ENCODE measurements at regions not wholly inside any gene's neighbourhood (a gene's known extent, or its start where the extent isn't known, plus 50 kb on each side); places are given as distances from the start of the nearest gene placed in this dataset.
"Not testable (repeated sequence)": the region's sequence is repeated elsewhere in the genome, so short reads cannot be mapped to it uniquely, and the experiment has no call there.

GRCh38 chr1:148373192-148373925 lies 109.7 kb downstream of the PPIAL4G start:
- ATAC-seq (peak; percentile 8), DNase-seq (no peak)
- no peak overlapping the region for H3K4me3 ChIP-seq
- TF ChIP-seq, protein P1, sequence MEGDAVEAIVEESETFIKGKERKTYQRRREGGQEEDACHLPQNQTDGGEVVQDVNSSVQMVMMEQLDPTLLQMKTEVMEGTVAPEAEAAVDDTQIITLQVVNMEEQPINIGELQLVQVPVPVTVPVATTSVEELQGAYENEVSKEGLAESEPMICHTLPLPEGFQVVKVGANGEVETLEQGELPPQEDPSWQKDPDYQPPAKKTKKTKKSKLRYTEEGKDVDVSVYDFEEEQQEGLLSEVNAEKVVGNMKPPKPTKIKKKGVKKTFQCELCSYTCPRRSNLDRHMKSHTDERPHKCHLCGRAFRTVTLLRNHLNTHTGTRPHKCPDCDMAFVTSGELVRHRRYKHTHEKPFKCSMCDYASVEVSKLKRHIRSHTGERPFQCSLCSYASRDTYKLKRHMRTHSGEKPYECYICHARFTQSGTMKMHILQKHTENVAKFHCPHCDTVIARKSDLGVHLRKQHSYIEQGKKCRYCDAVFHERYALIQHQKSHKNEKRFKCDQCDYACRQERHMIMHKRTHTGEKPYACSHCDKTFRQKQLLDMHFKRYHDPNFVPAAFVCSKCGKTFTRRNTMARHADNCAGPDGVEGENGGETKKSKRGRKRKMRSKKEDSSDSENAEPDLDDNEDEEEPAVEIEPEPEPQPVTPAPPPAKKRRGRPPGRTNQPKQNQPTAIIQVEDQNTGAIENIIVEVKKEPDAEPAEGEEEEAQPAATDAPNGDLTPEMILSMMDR (IDR thresholded peaks at IDR 0.05), result no peak
- H3K4me1 ChIP-seq (ENCODE audit: low read depth), result no peaks in the 10 kb centered on the region
- no peaks in the 10 kb centered on the region for H3K9me3 ChIP-seq
- no peaks in the 10 kb centered on the region for H3K36me3 ChIP-seq (ENCODE audit: low read depth)
- intact Hi-C loops (cut with DNase I, micrococcal nuclease), result no loop called here

GRCh38 chr1:148372731-148373130 lies 110.4 kb downstream of the PPIAL4G start:
- Histone ChIP-seq H3K4me3 (no peak overlapping the region), H3K9me3 (no peaks in the 10 kb centered on the region), H3K4me1 (ENCODE audit: low read depth) (no peaks in the 10 kb centered on the region), H3K36me3 (ENCODE audit: low read depth) (no peaks in the 10 kb centered on the region)
- ATAC-seq (peak; percentile 81), DNase-seq (peak in 1 of 3 donors; percentile 44)
- TF ChIP-seq, protein P1 (IDR thresholded peaks at IDR 0.05), result no peak
- intact Hi-C loops (cut with DNase I, micrococcal nuclease), result no loop called here

DNA sequence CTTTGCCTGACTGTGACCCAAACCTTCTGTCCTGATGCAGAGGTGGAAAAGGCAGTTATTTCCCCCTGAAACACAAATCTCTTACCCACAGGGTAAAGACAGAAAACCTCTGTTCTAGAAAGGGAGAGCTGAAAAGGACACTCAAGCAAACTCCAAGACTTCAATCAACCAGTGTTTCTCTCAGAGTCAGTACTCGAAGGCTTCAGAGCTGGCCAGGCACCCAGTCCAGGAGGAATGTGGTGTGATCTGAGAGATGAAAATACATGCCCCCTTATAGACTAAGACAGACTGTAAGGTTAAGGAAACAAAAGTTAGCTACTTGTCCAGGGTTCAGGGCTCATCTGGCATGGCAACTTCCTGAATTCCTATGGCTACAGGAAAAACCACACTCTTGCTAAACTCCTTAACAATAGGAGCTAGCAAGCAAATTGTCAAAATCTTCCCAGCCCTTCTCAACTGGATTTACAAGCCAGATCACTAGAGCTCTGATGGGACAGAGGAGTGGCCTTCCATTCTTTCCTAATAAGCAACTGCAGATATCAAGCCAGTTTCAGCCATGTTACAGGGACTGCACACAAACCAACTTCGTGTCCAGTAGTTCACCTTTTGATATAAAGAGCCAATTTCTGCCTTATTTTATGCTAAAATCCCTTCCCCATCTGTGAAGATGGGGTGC lies 110.9 kb downstream of the PPIAL4G start:
- ATAC-seq, result peak; percentile 18

GRCh38 chr1:148371551-148371994 lies 111.5 kb downstream of the PPIAL4G start:
- DNase-seq, result peak in 2 of 3 donors; percentile 60 to 91
- TF ChIP-seq, protein P1 (IDR thresholded peaks at IDR 0.05), result peak; percentile 25
- intact Hi-C loops (cut with DNase I, micrococcal nuclease), result not testable (repeated sequence)

More for the DNA sequence above, 110.9 kb downstream of the PPIAL4G start:
- DNase-seq; H3K36me3 ChIP-seq (ENCODE audit: low read depth); intact Hi-C loops (cut with DNase I, micrococcal nuclease); H3K4me1 ChIP-seq (ENCODE audit: low read depth); H3K4me3 ChIP-seq; H3K9me3 ChIP-seq: not testable (repeated sequence)

GRCh38 chr1:148370661-148371060 lies 112.4 kb downstream of the PPIAL4G start:
- H3K4me1 ChIP-seq (ENCODE audit: low read depth); intact Hi-C loops (cut with DNase I, micrococcal nuclease); H3K9me3 ChIP-seq; H3K36me3 ChIP-seq (ENCODE audit: low read depth); DNase-seq; H3K4me3 ChIP-seq; ATAC-seq: not testable (repeated sequence)

More at GRCh38 chr1:148371551-148371994, 111.5 kb downstream of the PPIAL4G start:
- not testable (repeated sequence) for H3K4me1 ChIP-seq (ENCODE audit: low read depth); H3K4me3 ChIP-seq; H3K9me3 ChIP-seq; H3K36me3 ChIP-seq (ENCODE audit: low read depth)
- ATAC-seq, result peak; percentile 93

DNA sequence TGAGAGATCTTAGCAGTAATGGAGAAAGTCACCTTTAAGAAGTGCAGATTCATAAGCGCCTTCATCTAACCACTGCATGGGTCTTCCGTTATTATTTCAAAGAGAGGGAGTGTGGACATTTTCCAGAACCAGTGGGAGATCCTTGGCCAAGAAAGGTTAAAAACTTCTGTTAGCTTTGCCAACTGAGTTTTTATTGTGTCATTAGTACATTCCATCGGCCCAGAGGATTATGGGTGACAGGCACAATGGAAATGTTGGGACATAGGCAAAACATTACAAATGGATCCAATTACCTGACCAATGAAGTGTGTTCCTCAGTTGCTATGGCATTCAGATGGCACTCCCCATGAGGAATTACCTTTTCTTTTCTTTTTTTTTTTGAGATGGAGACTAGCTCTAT lies 115.5 kb downstream of the PPIAL4G start:
- H3K4me3 ChIP-seq, result no peak overlapping the region
- H3K36me3 ChIP-seq (ENCODE audit: low read depth), result no peaks in the 10 kb centered on the region
- H3K4me1 ChIP-seq (ENCODE audit: low read depth), result no peaks in the 10 kb centered on the region
- H3K9me3 ChIP-seq, result no peaks in the 10 kb centered on the region
- intact Hi-C loops (cut with DNase I, micrococcal nuclease), result no loop called here
- ATAC-seq, result no peak
- no peak for DNase-seq
- TF ChIP-seq, protein P1 (IDR thresholded peaks at IDR 0.05), result no peak

DNA sequence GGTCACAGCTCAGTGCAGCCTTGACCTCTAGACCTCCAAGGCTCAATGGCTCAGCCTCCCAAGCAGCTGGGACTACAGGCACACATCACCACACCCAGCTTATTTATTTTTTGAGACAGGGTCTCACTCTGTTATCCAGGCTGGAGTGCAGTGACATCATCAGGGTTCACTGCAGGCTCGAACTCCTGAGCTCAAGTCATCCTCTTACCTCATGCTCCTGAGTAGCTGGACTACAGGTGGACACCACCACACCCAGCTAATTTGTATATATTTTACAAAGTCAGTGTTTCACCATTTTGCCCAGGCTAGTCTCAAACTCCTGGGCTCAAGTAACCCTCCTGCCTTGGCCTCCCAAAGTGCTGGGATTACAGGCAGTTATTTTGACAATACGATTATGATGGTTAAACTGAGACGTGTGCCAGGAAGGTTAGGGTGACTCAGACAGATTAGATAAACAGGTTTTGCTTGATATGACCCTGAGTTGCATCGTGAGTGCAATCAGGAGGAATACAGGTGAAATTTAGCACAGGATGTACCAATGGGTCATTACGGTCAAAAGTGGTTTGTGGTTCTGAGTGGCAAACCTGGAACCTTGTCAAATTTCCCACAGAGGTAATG lies 116.9 kb downstream of the PPIAL4G start:
- H3K9me3 ChIP-seq; H3K36me3 ChIP-seq (ENCODE audit: low read depth); intact Hi-C loops (cut with DNase I, micrococcal nuclease); DNase-seq; H3K4me1 ChIP-seq (ENCODE audit: low read depth); ATAC-seq; H3K4me3 ChIP-seq: not testable (repeated sequence)

DNA sequence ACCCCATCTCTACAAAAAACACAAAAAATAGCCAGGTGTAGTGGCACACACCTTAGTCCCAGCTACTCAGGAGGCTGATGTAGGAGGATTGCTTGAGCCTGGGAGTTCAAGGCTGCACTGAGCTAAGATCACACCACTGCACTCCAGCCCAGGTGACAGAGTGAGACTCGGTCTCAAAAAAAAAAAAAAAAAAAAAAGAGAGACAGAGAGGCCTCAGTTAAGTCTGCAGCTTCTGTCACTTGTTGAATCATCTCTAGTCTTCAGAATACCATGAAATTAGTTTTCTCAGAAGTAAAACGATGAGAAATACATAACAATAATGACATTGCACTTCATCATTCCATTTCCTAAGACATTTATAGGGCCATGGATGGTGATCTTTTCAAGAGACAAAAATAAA lies 118.0 kb downstream of the PPIAL4G start:
- intact Hi-C loops (cut with DNase I, micrococcal nuclease); DNase-seq; H3K9me3 ChIP-seq; H3K4me3 ChIP-seq; H3K36me3 ChIP-seq (ENCODE audit: low read depth); ATAC-seq: not testable (repeated sequence)
- H3K4me1 ChIP-seq (ENCODE audit: low read depth), result peaks cover 10% of the 10 kb centered on the region

DNA sequence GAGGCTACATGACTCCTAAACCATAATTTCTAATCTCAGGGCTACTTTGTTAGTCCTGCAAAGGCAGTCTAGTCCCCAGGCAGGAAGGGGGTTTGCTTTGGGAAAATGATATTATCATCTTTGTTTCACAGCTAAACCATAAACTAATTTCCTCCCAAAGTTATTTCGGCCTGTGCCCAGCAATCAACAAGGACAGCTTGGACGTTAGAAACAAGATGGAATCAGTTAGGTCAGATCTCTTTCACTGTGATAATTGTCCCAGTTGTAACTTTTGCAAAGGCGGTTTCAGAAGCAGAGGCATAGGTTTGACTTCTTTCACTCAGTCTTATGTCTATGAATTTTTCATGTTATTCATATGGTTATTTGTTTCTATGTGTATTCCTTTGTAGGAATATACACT lies 119.1 kb downstream of the PPIAL4G start:
- H3K4me3 ChIP-seq; H3K36me3 ChIP-seq (ENCODE audit: low read depth); DNase-seq; ATAC-seq; H3K9me3 ChIP-seq; intact Hi-C loops (cut with DNase I, micrococcal nuclease): not testable (repeated sequence)
- peaks cover 10% of the 10 kb centered on the region for H3K4me1 ChIP-seq (ENCODE audit: low read depth)
